GM18517 (cell line): ENCODE measurements at regions not wholly inside any gene's neighbourhood (a gene's known extent, or its start where the extent isn't known, plus 50 kb on each side); places are given as distances from the start of the nearest gene placed in this dataset.

Experiments used
- ATAC-seq: cut with Tn5 transposase; IDR thresholded peaks from one replicate; pipeline ENCODE4 v1.9.1; 2021; ENCODE audit warnings: mild to moderate bottlenecking, moderate library complexity; ENCODE audit not compliant: unreplicated experiment

DNA sequence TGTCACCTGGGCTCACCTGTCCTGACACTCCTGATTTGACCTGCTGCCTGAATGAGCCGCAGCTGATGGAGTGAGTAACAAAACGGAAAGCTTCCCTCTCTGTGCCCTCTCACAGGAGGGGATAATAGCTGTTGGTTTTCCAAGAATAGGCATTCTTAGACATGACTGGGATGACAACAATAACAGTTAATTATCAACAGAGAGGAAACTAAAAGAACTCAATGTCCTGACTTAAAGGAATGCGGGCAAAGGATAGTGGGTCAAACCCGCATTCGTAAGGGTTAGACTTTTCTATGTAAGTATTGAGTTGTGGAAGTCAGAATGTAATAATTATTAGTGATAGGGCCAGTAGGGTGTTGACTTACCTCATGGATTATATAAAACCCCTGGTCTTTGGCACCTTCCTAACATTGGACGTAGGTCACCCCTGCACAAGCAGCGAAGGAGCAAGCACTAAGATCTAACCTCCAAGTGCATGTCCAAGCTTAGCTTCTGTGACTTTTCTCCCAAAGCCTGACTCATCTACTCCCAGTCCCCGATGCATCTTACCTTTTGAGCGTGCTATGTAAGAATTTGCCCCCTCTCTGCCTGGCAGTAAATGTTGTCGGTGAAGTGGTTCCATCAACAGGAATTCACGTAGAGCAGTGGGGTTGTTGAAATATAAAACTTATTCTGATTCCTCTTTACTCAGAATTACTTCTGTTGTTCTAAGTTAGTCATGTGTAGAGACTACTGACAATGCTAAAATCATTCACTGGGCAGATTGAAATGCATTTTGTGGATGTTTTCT, 442.3 kb downstream of the FGF9 start:
- no peak for ATAC-seq

DNA sequence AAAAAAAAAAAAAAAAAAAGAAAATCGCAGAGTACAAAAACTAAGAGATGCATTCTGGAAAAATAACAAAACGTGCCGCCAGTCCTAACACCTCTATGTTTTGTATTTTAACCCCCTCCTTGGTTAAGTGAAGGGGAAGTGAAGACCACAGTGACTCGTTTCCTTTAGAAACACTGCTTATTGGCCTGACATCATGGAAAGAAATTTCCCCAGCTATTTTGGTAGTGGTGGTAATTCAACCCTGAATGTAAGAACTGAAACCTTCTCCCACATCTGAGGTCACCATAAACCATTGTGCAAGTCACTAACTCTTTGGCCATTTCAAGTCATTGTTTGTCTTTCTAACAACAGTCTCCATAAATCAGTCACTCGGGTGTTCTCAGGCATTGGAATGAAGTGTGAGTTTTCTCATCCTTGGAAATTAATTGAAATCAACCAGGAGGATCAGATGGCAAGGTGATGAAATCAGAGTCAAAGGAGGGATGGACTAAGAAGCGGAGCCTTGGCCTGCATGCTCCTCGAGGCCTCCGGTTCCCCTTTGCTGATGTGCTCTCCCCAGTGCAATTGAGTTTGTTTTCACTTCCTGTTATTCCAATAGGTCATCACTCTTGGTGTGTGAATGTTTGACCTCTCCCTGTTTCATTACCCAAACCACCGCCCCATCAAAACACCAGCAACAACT, 443.9 kb downstream of the FGF9 start:
- ATAC-seq: peak; percentile 89

DNA sequence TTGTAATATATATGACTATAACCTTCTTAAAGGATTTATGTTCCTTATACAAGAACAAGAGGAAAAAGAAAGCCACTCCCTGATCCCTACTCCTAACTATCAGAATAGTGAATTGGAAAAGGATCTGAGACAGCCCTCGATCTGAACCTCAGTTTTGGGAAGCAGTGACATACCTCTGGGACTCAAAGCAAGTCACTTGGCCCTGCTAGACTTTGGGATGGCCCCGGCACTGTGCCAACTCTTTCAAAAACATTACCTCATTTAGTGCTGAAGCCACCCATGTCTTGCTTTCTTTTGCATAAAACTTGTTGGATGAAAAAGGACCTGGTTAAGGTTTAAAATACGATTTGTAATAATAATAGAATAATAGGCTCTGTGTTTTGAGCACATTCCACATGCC, 447.3 kb downstream of the FGF9 start:
- ATAC-seq: no peak

DNA sequence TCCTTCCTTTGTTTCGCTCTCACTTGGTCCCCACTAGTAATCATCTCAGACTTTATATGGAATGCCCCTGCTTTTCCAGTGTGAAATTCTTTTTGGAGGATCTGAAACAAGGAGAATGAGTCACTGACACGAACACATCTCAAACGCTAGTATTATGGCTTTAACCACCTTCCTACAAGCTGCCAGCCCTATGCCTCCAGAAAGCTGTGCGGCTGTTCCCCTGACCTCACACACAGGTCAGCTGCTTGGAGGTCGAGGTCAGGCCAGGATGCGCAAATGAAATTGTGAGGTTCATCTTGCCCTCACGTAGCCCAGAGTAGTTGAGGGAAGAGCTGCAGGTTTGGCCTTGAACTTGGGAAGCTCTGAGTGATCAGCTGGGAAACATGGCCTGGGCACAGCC, 449.8 kb downstream of the FGF9 start:
- no peak for ATAC-seq

DNA sequence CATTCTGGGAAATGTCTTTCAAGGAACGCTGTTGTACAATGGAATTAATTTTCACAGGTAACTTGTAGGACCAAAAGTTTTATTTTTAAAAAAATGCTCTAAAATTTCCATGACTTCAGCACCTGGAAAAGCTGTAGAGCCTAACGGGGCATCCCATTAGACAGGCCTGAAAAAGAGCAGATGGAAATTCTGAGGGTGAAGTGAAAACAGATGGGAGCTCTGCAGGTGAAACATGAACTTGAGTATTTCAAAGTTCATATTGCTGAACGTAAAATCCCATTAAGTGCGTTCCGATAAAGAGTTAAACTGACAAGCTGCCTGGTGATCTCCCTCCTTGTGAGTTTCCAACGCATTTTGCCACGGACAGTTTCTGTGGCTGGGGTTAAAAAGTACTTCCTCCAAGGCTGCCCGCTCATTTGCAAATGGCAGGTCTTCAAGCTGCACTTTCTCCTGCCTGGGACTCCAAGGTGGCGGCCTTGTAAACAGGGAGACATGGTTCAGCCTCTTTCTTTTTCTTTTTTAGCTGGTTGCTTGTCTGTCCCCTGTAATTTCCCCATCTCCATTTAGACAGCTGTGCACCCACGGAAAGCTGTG, 450.4 kb downstream of the FGF9 start:
- ATAC-seq: no peak

DNA sequence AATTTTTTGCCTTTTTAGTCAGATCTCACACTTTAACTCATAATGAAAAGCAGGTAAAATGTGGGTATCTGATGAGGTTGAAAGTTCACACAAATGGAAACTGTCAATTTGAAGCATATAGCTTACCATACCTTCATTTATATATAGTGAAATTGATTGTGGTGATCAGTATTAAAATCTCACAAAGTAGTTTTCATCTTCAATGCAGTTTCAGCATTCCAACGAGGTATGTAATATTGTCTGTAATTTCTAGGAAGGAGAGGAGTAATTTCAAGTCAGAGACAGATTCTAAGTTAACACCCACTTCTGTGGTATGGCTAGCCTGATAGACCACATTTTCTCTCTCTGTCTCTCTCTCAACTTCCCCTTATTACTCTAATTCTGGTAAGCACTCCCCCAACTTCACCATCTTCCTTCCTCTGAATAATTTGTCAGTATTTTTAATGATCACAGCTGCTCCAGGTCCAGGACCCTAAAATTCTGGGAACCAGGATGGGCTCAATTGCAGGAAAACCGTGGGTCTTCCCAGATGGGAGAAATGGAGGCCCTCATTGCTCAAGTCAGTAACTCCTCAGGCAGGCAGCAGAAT, 455.7 kb downstream of the FGF9 start:
- peak; percentile 99 for ATAC-seq

DNA sequence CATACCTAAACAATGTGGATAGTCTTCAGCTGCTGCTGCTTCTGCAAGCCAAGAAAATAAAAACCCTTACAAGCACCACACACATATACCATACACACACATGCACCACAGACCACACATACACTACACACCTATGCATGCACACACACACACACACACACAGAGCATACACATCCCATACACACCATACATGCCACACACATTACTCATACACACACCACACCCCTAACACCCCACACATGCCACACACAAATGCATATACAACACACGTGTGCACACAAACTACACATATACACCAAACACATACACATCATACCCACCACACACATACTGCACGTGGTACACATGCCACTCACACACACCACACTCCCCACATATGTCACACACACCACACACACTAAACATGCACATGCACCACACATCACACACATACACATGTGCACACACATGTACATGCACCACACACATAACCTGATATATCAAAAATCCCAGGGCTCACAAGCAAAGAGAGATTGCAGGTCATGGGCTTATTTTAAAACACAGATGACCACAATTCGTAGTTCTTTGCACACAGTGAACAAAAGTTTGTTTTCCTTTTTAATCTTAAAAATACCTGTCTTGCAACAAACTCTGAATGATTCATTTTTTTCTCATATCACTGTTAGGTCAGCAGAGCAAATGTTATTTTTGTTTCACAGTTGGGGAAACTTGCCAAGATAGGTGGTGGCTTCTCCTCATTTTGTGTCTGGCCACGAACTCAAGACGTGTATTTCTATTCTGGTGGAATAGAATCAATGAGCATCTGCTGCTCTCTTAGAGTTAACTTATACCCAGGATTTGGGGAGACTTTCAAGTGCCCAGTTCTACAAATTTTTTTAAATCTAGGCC, 456.6 kb downstream of the FGF9 start:
- no peak for ATAC-seq

DNA sequence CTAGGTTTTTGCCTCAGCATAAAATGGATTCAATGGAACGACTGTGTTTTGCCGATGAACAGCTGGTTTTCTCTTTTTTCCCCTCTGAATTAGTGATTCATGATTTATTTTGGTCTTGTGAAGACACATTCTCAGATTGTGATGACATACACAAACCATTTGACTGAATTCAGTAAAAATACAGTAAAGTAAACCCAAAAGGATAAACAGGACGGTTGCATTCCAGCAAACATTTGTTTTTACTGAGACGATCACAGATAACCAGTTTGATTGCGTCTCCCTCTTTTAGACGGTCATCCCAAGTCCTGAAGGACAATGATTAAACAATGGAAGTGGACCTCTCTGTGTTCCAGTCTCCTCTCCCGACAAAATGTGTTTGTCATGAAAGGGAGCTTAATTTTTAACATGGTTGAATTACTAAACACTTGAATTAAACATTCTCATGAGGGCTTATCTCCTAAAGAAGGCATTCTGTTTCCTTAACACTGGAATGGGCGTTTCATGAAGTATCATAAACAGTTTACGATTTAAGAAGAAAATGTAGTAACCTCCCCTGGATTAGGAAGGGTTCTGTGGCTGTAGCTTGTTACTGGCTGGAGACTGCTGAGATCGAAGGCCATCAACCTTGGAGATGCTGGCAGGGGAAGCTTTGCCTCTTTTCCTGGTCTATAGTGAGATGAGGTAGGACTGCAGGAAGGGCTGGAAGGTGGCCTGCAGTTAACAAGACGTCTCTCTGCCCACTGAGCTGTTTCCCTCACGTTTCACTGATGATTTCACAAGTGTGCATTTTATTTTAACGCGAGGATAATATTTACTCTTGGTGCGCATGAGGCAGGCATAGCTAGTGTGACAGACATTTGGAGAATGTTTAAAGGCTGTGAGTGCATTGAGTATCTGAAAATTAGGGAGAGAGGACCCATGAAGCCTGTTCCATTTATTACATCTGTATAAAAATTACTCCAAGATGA, 457.9 kb downstream of the FGF9 start:
- no peak for ATAC-seq

DNA sequence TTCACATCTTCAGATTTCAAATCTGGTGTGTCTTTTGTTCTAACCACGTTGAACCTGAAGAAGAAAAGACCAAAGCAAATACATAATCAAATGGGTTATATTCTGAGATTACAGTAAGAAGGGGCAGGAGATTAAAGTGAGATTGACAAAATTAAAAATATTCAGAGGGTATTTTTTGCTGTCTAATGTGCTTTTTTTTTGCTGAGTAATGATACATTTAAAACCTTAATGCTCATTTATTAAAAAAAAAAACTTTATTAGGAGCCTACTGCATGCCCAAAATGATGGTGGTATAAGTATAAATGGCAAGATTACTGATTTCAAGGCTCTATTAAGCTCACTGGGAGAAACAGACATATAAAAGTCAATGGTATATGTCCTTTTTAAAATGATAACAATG, 459.4 kb downstream of the FGF9 start:
- ATAC-seq: no peak

DNA sequence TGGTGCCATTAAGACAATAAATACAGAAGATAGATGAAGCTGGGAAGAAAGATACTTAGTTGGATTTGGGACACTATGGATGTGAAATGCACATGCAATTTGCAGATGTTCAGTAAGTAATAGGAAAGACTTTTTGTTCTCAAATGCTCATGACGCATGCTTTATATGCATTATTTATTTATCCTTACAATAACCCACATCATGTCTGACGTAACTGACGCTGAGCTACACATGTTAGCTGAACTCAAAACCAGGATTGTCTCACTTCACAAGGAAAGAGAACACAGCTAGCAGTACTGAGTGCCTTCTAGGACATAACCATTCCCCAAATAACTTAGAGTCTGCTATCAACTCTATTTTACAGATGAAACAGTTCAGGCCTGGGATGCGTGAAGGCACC, 463.4 kb downstream of the FGF9 start:
- no peak for ATAC-seq

DNA sequence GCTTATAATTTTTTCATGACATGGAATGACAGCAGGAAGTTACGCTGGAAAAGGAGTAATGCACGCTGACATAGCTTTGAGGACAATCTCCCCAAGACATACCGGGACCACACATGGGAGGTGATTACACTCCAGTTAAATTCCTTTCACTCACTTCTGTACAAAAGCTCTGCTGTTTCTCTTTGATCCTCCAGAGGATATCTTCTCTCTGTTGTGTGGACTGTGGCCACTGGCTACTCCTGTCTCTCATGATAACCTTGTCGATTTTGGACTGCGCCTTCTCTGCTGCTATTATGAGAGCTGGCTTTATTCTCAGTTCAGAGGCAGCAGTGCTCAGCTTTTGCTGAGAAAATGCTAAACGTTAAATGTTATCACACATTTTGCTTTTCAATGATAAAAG, 464.6 kb downstream of the FGF9 start:
- no peak for ATAC-seq

DNA sequence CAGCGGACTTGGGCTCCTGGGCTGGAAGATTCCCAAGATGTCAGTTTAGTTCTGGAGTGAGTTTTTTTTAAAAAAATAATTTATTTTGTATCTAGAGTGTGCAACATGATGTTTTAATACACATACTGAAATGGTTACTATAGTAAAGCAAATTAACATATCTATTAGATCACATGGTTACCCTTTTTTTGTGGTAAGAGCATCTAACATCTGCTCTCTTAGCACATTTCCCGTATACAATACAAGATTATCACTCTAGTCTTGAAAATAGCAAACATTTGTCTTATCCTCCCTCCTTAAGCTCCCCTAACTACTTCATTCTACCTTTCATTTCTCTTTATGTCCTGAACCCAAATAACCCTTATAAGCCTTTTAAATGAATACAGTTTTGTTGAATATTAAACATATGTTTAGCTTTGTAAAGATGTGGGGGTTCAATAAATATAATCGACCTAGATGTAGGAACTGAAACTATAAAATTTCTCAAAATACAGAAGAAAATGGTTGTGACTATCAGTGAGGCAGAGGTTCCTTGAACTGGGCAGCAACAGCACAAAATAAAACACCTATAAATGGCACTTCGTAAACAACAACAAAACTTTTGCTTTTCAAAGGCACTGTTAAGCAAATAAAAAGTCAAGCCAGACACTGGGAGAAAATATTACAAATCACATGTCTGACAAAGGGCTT, 466.6 kb downstream of the FGF9 start:
- ATAC-seq: no peak

DNA sequence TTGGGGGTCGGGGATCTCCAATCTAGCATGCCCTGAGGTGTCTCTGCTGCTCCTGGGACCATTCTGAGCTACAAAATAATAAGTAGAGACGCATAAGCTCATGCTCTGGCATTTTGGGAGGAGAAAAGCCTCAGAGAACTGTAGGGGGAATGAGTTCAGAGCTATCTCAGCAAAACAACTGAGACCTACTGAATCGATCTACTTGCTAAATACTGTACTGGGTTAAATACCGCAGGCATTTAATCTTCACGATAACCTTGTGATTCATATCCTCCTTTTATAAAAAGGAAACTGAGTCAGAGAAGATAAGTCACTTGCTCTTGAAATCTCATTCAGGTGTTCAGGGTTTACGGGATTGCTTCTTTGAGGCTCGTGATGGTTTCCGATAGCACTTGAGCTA, 468.1 kb downstream of the FGF9 start:
- no peak for ATAC-seq

DNA sequence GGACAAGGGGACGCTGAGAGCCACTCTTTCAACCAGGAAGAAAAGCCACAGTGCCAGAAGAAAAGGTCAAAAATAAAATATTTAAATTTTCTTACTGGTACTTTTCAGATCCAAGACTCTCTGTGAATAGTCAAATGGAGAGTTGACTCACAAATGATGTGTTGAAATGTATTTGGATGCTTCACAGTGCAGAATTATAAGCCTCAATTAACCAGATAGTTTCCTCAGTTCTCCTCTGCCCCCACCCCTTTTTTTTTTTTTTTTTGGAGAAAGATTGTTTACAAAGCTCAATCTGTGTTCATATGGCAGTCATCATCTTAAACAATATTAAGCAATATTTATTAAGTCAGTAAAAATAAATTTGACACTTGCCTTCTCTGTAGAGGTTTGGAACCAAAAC, 470.8 kb downstream of the FGF9 start:
- no peak for ATAC-seq

DNA sequence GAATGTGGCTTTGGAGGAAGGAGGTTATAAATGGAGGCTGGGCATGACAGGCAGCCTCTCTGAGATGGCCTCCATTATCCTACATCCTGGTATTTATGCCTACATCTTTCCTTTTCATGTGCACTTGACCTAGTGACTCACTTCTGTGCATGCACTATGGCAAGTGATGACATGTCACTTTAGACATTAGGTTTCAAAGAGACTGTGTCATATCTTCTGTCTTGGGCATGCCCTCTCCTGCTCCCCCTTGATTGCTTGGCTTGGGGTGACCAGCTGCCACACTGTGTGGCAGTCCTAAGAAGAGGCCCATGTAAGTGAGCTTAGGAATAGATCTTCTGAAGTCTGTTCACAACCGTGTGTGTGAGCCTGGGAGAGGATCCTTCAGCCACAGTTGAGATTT, 472.8 kb downstream of the FGF9 start:
- ATAC-seq: no peak

DNA sequence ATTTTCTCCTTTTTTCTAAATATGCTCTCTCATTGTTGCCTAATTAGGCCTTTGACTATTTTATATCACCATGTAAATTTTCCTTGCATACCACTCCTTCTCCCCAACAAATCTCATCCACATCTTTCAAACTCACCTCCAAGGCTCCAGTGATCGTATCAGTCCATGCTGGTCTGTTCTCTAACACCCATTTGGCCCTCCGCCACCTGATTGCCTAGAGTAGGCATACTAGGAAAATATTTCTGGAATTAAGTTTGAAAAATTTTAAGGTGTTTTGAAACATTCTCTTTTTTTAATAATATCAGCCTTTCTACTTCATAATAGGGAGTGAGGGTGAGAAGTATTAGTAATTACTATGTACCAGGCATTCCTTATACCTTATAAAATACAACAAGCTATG, 473.9 kb downstream of the FGF9 start:
- no peak for ATAC-seq

DNA sequence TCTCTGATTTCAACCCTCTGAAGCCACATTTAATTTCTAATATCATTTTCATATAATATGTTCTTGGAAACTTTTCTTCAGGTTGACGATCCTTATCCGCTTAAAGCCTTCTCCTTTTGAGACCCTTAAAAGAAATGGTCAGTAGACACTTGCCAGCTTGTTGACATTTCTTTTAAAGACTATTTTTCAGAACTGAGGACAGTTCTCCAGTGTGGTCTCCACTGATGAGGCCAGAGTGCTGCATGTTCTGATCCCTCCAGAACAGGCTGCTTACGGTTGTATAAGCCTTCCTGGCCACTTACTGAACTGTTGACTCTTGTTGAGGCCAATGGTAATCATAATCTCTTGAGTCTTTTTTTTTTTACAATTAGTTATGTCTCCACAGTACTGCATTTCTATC, 477.3 kb downstream of the FGF9 start:
- no peak for ATAC-seq

DNA sequence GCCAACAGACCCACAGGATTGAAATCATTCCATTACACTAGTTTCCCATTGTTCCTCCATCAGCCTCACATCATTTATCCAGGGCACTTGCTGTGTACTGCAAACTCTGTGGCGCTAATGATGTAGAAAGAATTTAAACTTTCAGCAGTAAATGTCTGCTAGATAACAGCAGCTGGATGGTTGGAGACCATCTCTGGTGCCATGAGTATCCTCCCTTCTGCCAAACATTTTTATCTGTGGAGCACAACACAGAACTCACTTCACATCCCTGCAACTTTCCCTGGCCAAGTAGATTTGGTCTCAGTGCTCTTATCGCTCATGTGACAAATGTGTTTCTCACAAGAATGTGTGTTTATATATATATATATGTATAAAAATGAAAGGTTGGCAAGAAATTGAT, 481.9 kb downstream of the FGF9 start:
- no peak for ATAC-seq

DNA sequence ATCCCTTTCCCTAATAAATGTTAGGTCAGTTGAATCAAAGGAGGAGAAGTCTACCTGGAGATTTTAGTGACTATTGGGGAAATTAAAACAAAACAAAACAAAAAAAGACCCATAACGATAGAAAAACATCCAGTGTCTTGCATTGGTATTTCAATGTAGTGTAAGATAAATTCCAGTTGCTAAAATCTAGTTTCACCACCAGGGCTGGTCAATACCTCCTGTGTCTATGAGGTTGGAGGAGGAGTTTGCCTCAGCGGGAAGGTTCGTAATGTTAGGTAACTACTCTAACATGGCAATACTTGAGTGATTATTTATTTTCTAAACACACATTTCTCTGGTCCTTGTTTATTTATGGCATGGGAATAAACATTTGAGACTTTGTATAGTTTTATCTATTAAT, 483.2 kb downstream of the FGF9 start:
- no peak for ATAC-seq
